ENCODE measurements at regions not wholly inside any gene's neighbourhood (a gene's known extent, or its start where the extent isn't known, plus 50 kb on each side); places are given as distances from the start of the nearest gene placed in this dataset.

GRCh38 chr10:36494371-36494770, 631.0 kb upstream of the ANKRD30A start:
- TF ChIP-seq ZNF274 (IDR thresholded peaks at IDR 0.05; ENCODE audit: low read depth, low read length) (no peak), YY1 (IDR thresholded peaks at IDR 0.05; ENCODE audit: insufficient read depth, insufficient read length) (no peak), SUZ12 (IDR thresholded peaks at IDR 0.05; ENCODE audit: extremely low read depth, insufficient read depth, insufficient read length) (no peak)

Data from NT2/D1 (cell line).